ENCODE measurements at regions not wholly inside any gene's neighbourhood (a gene's known extent, or its start where the extent isn't known, plus 50 kb on each side); places are given as distances from the start of the nearest gene placed in this dataset.

DNA sequence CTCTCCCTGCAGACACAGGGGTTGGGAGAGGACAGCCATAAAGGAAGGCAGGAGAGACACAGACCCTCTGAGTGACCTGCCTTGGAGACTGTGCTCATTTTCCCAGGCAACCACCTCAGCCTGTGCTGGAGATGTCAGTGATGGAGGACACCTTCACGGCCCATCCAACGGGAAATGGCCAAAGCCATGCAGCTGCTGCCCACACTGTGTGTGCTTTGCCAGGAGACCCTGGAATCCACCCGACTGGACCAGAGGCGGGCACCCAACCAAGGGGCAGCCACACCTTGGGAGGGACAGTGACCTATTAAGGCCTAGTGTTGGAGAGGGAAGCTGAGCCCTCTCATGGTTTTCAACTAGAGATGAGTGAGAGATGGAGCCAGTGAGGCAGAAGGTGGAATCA is 192.5 kb downstream of the SMAD2 start:
- no peak overlapping the region for H3K27ac ChIP-seq
- no peaks in the 10 kb centered on the region for H3K9me3 ChIP-seq
- no peak for ATAC-seq
- no peaks in the 10 kb centered on the region for H3K36me3 ChIP-seq
- H3K27me3 ChIP-seq = no peaks in the 10 kb centered on the region
- TF ChIP-seq, protein P1, sequence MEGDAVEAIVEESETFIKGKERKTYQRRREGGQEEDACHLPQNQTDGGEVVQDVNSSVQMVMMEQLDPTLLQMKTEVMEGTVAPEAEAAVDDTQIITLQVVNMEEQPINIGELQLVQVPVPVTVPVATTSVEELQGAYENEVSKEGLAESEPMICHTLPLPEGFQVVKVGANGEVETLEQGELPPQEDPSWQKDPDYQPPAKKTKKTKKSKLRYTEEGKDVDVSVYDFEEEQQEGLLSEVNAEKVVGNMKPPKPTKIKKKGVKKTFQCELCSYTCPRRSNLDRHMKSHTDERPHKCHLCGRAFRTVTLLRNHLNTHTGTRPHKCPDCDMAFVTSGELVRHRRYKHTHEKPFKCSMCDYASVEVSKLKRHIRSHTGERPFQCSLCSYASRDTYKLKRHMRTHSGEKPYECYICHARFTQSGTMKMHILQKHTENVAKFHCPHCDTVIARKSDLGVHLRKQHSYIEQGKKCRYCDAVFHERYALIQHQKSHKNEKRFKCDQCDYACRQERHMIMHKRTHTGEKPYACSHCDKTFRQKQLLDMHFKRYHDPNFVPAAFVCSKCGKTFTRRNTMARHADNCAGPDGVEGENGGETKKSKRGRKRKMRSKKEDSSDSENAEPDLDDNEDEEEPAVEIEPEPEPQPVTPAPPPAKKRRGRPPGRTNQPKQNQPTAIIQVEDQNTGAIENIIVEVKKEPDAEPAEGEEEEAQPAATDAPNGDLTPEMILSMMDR (IDR thresholded peaks at IDR 0.05) = no peak
- no peak for TF ChIP-seq POLR2A (IDR thresholded peaks at IDR 0.05)
- intact Hi-C loops (cut with DNase I) = no loop called here
- peak in 1 of 3 donors; percentile 28 for DNase-seq
- H3K4me3 ChIP-seq = no peak overlapping the region
- H3K4me1 ChIP-seq = no peaks in the 10 kb centered on the region
- WGBS (ENCODE audit: insufficient coverage, low coverage, low lambda C conversion rate, missing lambda C conversion rate) = no CpG with 5 or more reads among the region's 4 CpGs

DNA sequence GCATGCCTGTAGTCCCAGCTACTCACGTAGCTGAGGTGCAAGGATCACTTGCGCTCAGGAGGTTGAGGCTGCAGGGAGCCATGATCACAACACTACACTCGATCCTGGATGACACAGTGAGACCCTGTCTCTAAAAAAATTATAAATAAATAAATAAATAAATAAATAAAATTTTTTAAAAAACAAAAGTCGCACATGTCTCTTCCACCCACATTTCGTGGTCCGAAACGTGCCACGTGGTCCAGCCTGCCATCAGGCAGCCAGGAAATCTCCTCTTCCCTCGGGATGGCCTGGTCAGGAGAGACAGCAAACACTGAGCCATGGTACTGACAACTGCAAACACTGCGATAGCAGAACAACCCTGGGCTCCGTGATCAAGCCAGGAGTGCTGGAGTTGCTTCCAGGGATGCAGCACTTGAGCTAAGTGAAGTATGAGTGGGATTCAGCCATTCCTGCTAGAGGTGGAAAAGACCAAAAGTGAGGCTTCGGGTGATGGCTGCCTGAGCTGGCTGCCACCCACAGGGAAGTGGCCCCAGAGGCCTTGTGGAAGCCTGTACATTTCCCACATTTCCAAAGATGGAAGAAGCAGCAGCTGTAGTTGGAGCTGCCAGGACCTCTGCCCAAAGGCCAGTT is 193.1 kb downstream of the SMAD2 start:
- no peak for ATAC-seq

DNA sequence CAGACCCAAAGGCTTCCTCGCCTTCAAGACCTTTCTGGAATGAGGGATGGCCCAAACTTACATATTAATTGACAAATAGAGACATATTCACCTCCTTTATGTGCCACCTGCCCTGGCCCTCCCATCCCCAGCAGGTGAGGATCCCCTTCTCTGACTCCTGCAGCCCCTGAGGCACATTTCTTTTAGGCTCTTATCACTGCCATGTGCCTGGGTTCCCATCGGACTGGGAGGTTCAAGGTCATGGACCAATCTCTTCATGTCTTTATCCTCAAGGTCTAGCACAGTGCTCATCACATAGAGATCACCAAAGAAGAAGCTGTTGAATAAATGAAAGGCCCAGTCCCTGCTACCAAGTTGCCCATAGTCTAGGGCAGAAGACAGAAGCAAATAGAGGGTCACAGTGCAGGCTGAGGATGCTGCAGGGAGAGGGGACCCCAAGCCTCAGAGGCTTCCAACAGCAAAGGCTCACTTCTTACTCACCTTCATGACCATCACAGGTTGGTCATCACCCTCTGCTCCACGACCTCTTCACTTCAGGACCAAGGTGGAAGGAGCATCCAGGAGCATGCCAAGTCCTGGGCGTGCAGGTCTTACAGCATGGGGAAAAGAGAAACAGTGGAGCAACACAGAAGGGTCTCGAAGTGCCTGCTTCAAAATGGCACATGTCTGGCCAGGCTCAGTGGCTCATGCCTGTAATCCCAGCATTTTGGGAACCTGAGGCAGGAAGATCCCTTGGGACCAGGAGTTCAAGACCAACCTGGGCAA is 193.9 kb downstream of the SMAD2 start:
- ATAC-seq (no peak), DNase-seq (peak in 1 of 3 donors; percentile 15)
- Histone ChIP-seq H3K27me3 (no peaks in the 10 kb centered on the region), H3K9me3 (no peaks in the 10 kb centered on the region), H3K4me1 (no peaks in the 10 kb centered on the region), H3K27ac (no peak overlapping the region), H3K36me3 (no peaks in the 10 kb centered on the region), H3K4me3 (no peak overlapping the region)
- 39% methylated on average over 4 of the region's 5 CpGs for WGBS (ENCODE audit: insufficient coverage, low coverage, low lambda C conversion rate, missing lambda C conversion rate)
- intact Hi-C loops (cut with DNase I) = no loop called here
- no peak for TF ChIP-seq POLR2A (IDR thresholded peaks at IDR 0.05)
- TF ChIP-seq, protein P1 (IDR thresholded peaks at IDR 0.05) = no peak

More for the DNA sequence above, 193.1 kb downstream of the SMAD2 start:
- 81% methylated on average over 10 of the region's 12 CpGs for WGBS (ENCODE audit: insufficient coverage, low coverage, low lambda C conversion rate, missing lambda C conversion rate)
- peak in 1 of 3 donors; percentile 18 for DNase-seq
- TF ChIP-seq POLR2A (IDR thresholded peaks at IDR 0.05) = no peak
- TF ChIP-seq, protein P1 (IDR thresholded peaks at IDR 0.05) = no peak
- no peak overlapping the region for H3K27ac ChIP-seq
- H3K9me3 ChIP-seq = no peaks in the 10 kb centered on the region
- H3K4me3 ChIP-seq = no peak overlapping the region
- intact Hi-C loops (cut with DNase I) = no loop called here
- H3K36me3 ChIP-seq = no peaks in the 10 kb centered on the region
- no peaks in the 10 kb centered on the region for H3K4me1 ChIP-seq
- H3K27me3 ChIP-seq = no peaks in the 10 kb centered on the region

DNA sequence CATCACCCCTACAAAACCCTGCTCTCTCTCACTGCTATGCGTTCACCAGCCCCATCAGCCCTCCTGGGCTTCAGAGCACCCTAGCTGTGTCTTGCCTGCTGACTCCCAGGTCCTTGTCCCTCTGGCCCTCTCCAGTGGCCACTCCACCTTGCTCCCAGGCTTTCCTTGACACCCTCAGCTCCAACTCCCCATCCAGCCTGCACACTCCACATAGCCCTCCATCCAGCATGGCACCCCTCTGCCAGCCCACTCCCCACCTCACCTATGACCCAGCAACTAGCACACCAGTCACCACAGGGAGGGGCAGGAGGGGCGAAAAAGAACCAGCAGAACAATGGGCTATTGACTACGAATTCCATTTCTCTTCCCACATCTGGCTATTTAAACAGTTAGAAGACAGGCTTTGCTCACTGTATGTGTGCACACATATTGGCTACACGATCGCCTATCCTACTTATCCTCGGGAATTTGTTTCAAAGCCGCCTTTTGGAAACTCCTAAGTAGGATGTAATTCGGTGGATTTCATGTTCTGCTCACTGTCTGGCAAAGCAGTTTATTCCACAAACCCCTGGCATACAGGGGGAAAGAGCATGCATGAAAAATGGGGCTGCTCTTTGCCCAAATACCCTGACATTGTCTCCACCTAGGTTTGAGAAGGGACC is 195.3 kb downstream of the SMAD2 start:
- Histone ChIP-seq H3K36me3 (no peaks in the 10 kb centered on the region), H3K9me3 (no peaks in the 10 kb centered on the region), H3K4me1 (no peaks in the 10 kb centered on the region), H3K4me3 (no peak overlapping the region), H3K27me3 (no peaks in the 10 kb centered on the region), H3K27ac (no peak overlapping the region)
- 55% methylated on average over 8 of the region's 8 CpGs for WGBS (ENCODE audit: insufficient coverage, low coverage, low lambda C conversion rate, missing lambda C conversion rate)
- ATAC-seq (no peak), DNase-seq (no peak)
- TF ChIP-seq, protein P1 (IDR thresholded peaks at IDR 0.05) = no peak
- no peak for TF ChIP-seq POLR2A (IDR thresholded peaks at IDR 0.05)
- intact Hi-C loops (cut with DNase I) = no loop called here

All from right lobe of liver (tissue), 6 donors.